SK-N-SH (cell line): ENCODE measurements at regions not wholly inside any gene's neighbourhood (a gene's known extent, or its start where the extent isn't known, plus 50 kb on each side); places are given as distances from the start of the nearest gene placed in this dataset.
"Not testable (repeated sequence)": the region's sequence is repeated elsewhere in the genome, so short reads cannot be mapped to it uniquely, and the experiment has no call there.

Source experiments
- EP300 ChIP-seq, 2 experiments: IDR thresholded peaks; 2 replicates each; pipeline versions ENCODE4 v1.4.0 to v1.6.1; 2012; ENCODE audit warnings: borderline replicate concordance in 1 of 2, low read depth in 1 of 2, low read length in 1 of 2
- EZH2phosphoT487 ChIP-seq: fragments of 200-600 bp; sonication (generic); IDR thresholded peaks from 2 replicates; pipeline ENCODE4 v1.6.1; 2017; ENCODE audit warnings: low read depth, mixed run types, mild to moderate bottlenecking, antibody characterized with exemption, moderate library complexity, borderline replicate concordance
- MXI1 ChIP-seq: IDR thresholded peaks from 2 replicates; pipeline ENCODE4 v1.6.1; 2012; ENCODE audit warnings: mild to moderate bottlenecking, low read depth, low read length, improper control_type of control experiment
- NRF1 ChIP-seq: IDR thresholded peaks from 2 replicates; pipeline ENCODE4 v1.6.1; 2012; ENCODE audit warnings: low read depth, mild to moderate bottlenecking, low read length
- POLR2AphosphoS5 ChIP-seq: IDR thresholded peaks from 2 replicates; pipeline ENCODE4 v1.6.1; 2012; ENCODE audit warnings: low read depth, low read length
- RAD21 ChIP-seq: IDR thresholded peaks from 2 replicates; pipeline ENCODE4 v1.6.1; 2012; ENCODE audit warnings: mild to moderate bottlenecking, low read length
- RCOR1 ChIP-seq: fragments of 150-350 bp; IDR thresholded peaks from 2 replicates; pipeline ENCODE4 v1.6.1; 2017; ENCODE audit warnings: antibody characterized with exemption, low read length
- RFX5 ChIP-seq: IDR thresholded peaks from 2 replicates; pipeline ENCODE4 v1.6.1; 2012; ENCODE audit warnings: mild to moderate bottlenecking, improper control_type of control experiment, low read length
- TAF1 ChIP-seq: IDR thresholded peaks from 2 replicates; pipeline ENCODE4 v1.6.1; 2012; ENCODE audit warnings: low read depth, mild to moderate bottlenecking, low read length, moderate library complexity, borderline replicate concordance
- TEAD4 ChIP-seq: IDR thresholded peaks from 2 replicates; pipeline ENCODE4 v1.4.0; 2012; ENCODE audit warnings: mild to moderate bottlenecking, borderline replicate concordance; ENCODE audit not compliant: insufficient read depth
- TF ChIP-seq, protein P1 (sequence below): fragments of 200-600 bp; sonication (generic); IDR thresholded peaks from 2 replicates; pipeline ENCODE4 v1.6.1; 2017; ENCODE audit warnings: antibody characterized with exemption, mild to moderate bottlenecking, moderate library complexity
- TF ChIP-seq, protein P2 (sequence below): IDR thresholded peaks from 2 replicates; pipeline ENCODE4 v1.6.1; 2012; ENCODE audit warnings: mild to moderate bottlenecking, low read depth, low read length, moderate library complexity
- TF ChIP-seq, protein P3 (sequence below): IDR thresholded peaks from 2 replicates; pipeline ENCODE4; 2012
- TF ChIP-seq, protein P4 (sequence below): fragments of 150-350 bp; IDR thresholded peaks from 2 replicates; pipeline ENCODE4 v1.6.1; 2017; ENCODE audit warnings: antibody characterized with exemption, low read length, low read depth, borderline replicate concordance

DNA sequence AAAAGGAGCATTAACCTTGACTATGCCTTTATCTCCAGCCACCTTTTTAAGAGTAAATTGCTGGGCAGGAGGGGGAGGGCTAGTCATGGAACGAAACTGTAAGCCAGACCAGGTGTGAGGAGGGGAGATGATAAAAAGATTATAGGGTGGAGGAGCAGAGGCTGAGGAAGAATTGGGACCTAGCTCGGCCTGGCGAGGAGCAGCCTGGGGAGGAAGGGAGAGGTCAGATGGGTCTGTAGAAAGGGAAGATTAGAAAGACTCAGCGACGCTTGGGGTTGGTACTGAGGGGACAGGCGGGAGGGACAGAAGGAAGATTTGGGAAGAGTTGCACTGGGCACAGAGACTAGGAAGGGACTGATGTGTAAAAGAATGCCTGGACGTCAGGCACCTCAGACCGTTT lies 58.4 kb upstream of the BMP2K start:
- TF ChIP-seq RFX5; EP300 (IDR thresholded peaks at IDR 0.05; ENCODE audit: borderline replicate concordance in 1 of 2, low read depth in 1 of 2, low read length in 1 of 2); NRF1; POLR2AphosphoS5; TAF1; RCOR1; EZH2phosphoT487; MXI1; TEAD4; RAD21: not testable (repeated sequence)
- TF ChIP-seq, protein P1, sequence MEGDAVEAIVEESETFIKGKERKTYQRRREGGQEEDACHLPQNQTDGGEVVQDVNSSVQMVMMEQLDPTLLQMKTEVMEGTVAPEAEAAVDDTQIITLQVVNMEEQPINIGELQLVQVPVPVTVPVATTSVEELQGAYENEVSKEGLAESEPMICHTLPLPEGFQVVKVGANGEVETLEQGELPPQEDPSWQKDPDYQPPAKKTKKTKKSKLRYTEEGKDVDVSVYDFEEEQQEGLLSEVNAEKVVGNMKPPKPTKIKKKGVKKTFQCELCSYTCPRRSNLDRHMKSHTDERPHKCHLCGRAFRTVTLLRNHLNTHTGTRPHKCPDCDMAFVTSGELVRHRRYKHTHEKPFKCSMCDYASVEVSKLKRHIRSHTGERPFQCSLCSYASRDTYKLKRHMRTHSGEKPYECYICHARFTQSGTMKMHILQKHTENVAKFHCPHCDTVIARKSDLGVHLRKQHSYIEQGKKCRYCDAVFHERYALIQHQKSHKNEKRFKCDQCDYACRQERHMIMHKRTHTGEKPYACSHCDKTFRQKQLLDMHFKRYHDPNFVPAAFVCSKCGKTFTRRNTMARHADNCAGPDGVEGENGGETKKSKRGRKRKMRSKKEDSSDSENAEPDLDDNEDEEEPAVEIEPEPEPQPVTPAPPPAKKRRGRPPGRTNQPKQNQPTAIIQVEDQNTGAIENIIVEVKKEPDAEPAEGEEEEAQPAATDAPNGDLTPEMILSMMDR = not testable (repeated sequence)
- TF ChIP-seq, protein P2, sequence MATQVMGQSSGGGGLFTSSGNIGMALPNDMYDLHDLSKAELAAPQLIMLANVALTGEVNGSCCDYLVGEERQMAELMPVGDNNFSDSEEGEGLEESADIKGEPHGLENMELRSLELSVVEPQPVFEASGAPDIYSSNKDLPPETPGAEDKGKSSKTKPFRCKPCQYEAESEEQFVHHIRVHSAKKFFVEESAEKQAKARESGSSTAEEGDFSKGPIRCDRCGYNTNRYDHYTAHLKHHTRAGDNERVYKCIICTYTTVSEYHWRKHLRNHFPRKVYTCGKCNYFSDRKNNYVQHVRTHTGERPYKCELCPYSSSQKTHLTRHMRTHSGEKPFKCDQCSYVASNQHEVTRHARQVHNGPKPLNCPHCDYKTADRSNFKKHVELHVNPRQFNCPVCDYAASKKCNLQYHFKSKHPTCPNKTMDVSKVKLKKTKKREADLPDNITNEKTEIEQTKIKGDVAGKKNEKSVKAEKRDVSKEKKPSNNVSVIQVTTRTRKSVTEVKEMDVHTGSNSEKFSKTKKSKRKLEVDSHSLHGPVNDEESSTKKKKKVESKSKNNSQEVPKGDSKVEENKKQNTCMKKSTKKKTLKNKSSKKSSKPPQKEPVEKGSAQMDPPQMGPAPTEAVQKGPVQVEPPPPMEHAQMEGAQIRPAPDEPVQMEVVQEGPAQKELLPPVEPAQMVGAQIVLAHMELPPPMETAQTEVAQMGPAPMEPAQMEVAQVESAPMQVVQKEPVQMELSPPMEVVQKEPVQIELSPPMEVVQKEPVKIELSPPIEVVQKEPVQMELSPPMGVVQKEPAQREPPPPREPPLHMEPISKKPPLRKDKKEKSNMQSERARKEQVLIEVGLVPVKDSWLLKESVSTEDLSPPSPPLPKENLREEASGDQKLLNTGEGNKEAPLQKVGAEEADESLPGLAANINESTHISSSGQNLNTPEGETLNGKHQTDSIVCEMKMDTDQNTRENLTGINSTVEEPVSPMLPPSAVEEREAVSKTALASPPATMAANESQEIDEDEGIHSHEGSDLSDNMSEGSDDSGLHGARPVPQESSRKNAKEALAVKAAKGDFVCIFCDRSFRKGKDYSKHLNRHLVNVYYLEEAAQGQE = not testable (repeated sequence)
- TF ChIP-seq, protein P3, sequence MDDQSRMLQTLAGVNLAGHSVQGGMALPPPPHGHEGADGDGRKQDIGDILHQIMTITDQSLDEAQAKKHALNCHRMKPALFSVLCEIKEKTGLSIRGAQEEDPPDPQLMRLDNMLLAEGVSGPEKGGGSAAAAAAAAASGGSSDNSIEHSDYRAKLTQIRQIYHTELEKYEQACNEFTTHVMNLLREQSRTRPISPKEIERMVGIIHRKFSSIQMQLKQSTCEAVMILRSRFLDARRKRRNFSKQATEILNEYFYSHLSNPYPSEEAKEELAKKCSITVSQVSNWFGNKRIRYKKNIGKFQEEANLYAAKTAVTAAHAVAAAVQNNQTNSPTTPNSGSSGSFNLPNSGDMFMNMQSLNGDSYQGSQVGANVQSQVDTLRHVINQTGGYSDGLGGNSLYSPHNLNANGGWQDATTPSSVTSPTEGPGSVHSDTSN = not testable (repeated sequence)
- TF ChIP-seq, protein P4, sequence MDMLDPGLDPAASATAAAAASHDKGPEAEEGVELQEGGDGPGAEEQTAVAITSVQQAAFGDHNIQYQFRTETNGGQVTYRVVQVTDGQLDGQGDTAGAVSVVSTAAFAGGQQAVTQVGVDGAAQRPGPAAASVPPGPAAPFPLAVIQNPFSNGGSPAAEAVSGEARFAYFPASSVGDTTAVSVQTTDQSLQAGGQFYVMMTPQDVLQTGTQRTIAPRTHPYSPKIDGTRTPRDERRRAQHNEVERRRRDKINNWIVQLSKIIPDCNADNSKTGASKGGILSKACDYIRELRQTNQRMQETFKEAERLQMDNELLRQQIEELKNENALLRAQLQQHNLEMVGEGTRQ = not testable (repeated sequence)
